DND-41 (cell line): ENCODE measurements at regions not wholly inside any gene's neighbourhood (a gene's known extent, or its start where the extent isn't known, plus 50 kb on each side); places are given as distances from the start of the nearest gene placed in this dataset.

ENCODE experiments used
- ATAC-seq: fragments of 200-7000 bp; cut with Tn5 transposase; 3 replicates; pipeline ENCODE4 v1.9.1; 2021; ENCODE audit warnings: low read depth; ENCODE audit not compliant: insufficient read depth
- DNase-seq: peaks from one replicate; pipeline ENCODE4 v3.0.0-alpha.2; 2020
- H2AFZ ChIP-seq: 2 replicates; pipeline ENCODE4 v1.6.0; 2012; ENCODE audit warnings: low read depth, low read length
- H3K27ac ChIP-seq: 2 replicates; pipeline ENCODE4 v1.5.1; 2012; ENCODE audit warnings: low read length, inconsistent platforms
- H3K27me3 ChIP-seq: fragments of 200-600 bp; sonication (generic); 2 replicates; pipeline ENCODE4 v1.6.0; 2012; ENCODE audit warnings: low read length, mild to moderate bottlenecking, inconsistent platforms; ENCODE audit not compliant: insufficient read depth, poor library complexity
- H3K36me3 ChIP-seq: 2 replicates; pipeline ENCODE4 v1.5.1; 2012; ENCODE audit warnings: low read length, inconsistent platforms; ENCODE audit not compliant: insufficient read depth
- H3K4me1 ChIP-seq: 2 replicates; pipeline ENCODE4 v1.5.1; 2012; ENCODE audit warnings: mild to moderate bottlenecking, low read length; ENCODE audit not compliant: insufficient read depth
- H3K4me2 ChIP-seq: 2 replicates; pipeline ENCODE4 v1.6.0; 2012; ENCODE audit warnings: mild to moderate bottlenecking, moderate library complexity, low read length, inconsistent platforms; ENCODE audit not compliant: insufficient read depth
- H3K4me3 ChIP-seq, 2 experiments: fragments of 200-600 bp in 1 of 2; shearing (Covaris generic) in 1 of 2; 2 replicates each; pipeline ENCODE4 v1.5.1; 2012 to 2016; ENCODE audit warnings: inconsistent platforms in 2 of 2, low read length in 2 of 2, mild to moderate bottlenecking in 2 of 2, low read depth in 1 of 2, moderate library complexity in 1 of 2
- H3K79me2 ChIP-seq: 2 replicates; pipeline ENCODE4 v1.6.0; 2012; ENCODE audit warnings: low read length, inconsistent platforms; ENCODE audit not compliant: insufficient read depth
- H3K9ac ChIP-seq: 2 replicates; pipeline ENCODE4 v1.6.0; 2012; ENCODE audit warnings: low read depth, mild to moderate bottlenecking, inconsistent platforms, low read length, moderate library complexity
- H3K9me3 ChIP-seq: 2 replicates; pipeline ENCODE4 v1.5.1; 2012; ENCODE audit warnings: low read length, moderate library complexity, mild to moderate bottlenecking, inconsistent platforms; ENCODE audit not compliant: insufficient read depth, severe bottlenecking
- H4K20me1 ChIP-seq: 2 replicates; pipeline ENCODE4 v1.6.0; 2012; ENCODE audit warnings: low read length; ENCODE audit not compliant: insufficient read depth
- CTCF ChIP-seq: IDR thresholded peaks from 2 replicates; pipeline ENCODE4 v1.5.1; 2012; ENCODE audit warnings: borderline replicate concordance, low read length, moderate library complexity, mild to moderate bottlenecking; ENCODE audit not compliant: poor library complexity, severe bottlenecking; ENCODE audit errors: extremely low read depth
- EZH2 ChIP-seq: IDR thresholded peaks from 3 replicates; pipeline ENCODE4 v1.6.1; 2012; ENCODE audit warnings: borderline replicate concordance, low read depth, mild to moderate bottlenecking, moderate library complexity, low read length, inconsistent platforms; ENCODE audit not compliant: severe bottlenecking

- Histone ChIP-seq H3K36me3 (no peaks in the 10 kb centered on the region), H2AFZ (no peak overlapping the region), H3K9me3 (peaks cover 5% of the 10 kb centered on the region), H3K79me2 (no peaks in the 10 kb centered on the region), H3K9ac (no peak overlapping the region), H3K27me3 (no peaks in the 10 kb centered on the region), H4K20me1 (no peaks in the 10 kb centered on the region), H3K4me2 (no peak overlapping the region), H3K27ac (no peak overlapping the region), H3K4me1 (peaks cover 41% of the 10 kb centered on the region), H3K4me3 (no peak overlapping the region)
- no peak for DNase-seq
- ATAC-seq: no peak
- TF ChIP-seq EZH2: no peak
- no peak for TF ChIP-seq CTCF
Observed at GRCh38 chr1:31485166-31485565, 72.2 kb downstream of the SERINC2 start.

- H3K4me2 ChIP-seq: peak overlapping the region; percentile 50
Observed at GRCh38 chr1:31487143-31487542, 74.1 kb downstream of the SERINC2 start.

GRCh38 chr1:31487721-31488293, 74.8 kb downstream of the SERINC2 start:
- no peaks in the 10 kb centered on the region for H4K20me1 ChIP-seq
- TF ChIP-seq EZH2 (no peak), CTCF (no peak)
- no peaks in the 10 kb centered on the region for H3K36me3 ChIP-seq
- H3K9ac ChIP-seq: 0 out of 2 replicates have a peak overlapping the region, but pooled peaks have one; percentile 14
- peaks cover 33% of the 10 kb centered on the region for H3K4me1 ChIP-seq
- H3K4me2 ChIP-seq: peak overlapping the region; percentile 50
- 0 out of 3 replicates have a peak, but pooled peaks have one; percentile 19 for ATAC-seq
- 0 out of 4 replicates have a peak overlapping the region, but pooled peaks of 1 of the 2 experiments have one; percentile 13 for H3K4me3 ChIP-seq
- H3K79me2 ChIP-seq: no peaks in the 10 kb centered on the region
- DNase-seq: no peak
- H2AFZ ChIP-seq: peak overlapping the region; percentile 11; the same call in 1 of the 2 replicates
- no peaks in the 10 kb centered on the region for H3K27me3 ChIP-seq
- peaks cover 3% of the 10 kb centered on the region for H3K9me3 ChIP-seq
- peak overlapping the region; percentile 69 for H3K27ac ChIP-seq

More at GRCh38 chr1:31487143-31487542, 74.1 kb downstream of the SERINC2 start:
- H3K9me3 ChIP-seq: peaks cover under 1% of the 10 kb centered on the region
- no peaks in the 10 kb centered on the region for H4K20me1 ChIP-seq
- H3K4me1 ChIP-seq: peaks cover 38% of the 10 kb centered on the region
- DNase-seq (peak; percentile 30), ATAC-seq (peak; percentile 62; the same call in 2 of the 3 replicates)
- no peaks in the 10 kb centered on the region for H3K79me2 ChIP-seq
- no peaks in the 10 kb centered on the region for H3K27me3 ChIP-seq
- TF ChIP-seq EZH2 (no peak), CTCF (no peak)
- peak overlapping the region in 1 of 2 experiments; percentile 13; a peak in 2 of 4 replicates for H3K4me3 ChIP-seq
- peak overlapping the region; percentile 34; the same call in 1 of the 2 replicates for H2AFZ ChIP-seq
- no peaks in the 10 kb centered on the region for H3K36me3 ChIP-seq
- H3K27ac ChIP-seq: peak overlapping the region; percentile 69
- H3K9ac ChIP-seq: peak overlapping the region; percentile 14; the same call in 1 of the 2 replicates
